NK-92 (cell line): ENCODE measurements at regions not wholly inside any gene's neighbourhood (a gene's known extent, or its start where the extent isn't known, plus 50 kb on each side); places are given as distances from the start of the nearest gene placed in this dataset.
"Not testable (repeated sequence)": the region's sequence is repeated elsewhere in the genome, so short reads cannot be mapped to it uniquely, and the experiment has no call there.

Experiments used
- DNase-seq: peaks from one replicate; lab custom pipeline; 2025; ENCODE audit not compliant: unreplicated experiment; lab: John Stamatoyannopoulos, UW

GRCh38 chr12:89875809-89876208 is 167.2 kb upstream of the ATP2B1 start:
- no peak for DNase-seq

- DNase-seq, result no peak
Measured at GRCh38 chr12:89875225-89875624, 166.6 kb upstream of the ATP2B1 start.

GRCh38 chr12:89874146-89874545 is 165.5 kb upstream of the ATP2B1 start:
- DNase-seq, result no peak

- no peak for DNase-seq
Measured at GRCh38 chr12:89873745-89874144, 165.1 kb upstream of the ATP2B1 start.

- DNase-seq, result no peak
Measured at GRCh38 chr12:89872922-89873630, 164.4 kb upstream of the ATP2B1 start.

- DNase-seq, result no peak
Measured at GRCh38 chr12:89870413-89871184, 162.0 kb upstream of the ATP2B1 start.

GRCh38 chr12:89867611-89868010 is 159.0 kb upstream of the ATP2B1 start:
- not testable (repeated sequence) for DNase-seq

- DNase-seq, result no peak
Measured at GRCh38 chr12:89864411-89864810, 155.8 kb upstream of the ATP2B1 start.

- DNase-seq, result no peak
Measured at GRCh38 chr12:89863968-89864367, 155.3 kb upstream of the ATP2B1 start.

- no peak for DNase-seq
Measured at GRCh38 chr12:89863493-89863938, 154.9 kb upstream of the ATP2B1 start.

- no peak for DNase-seq
Measured at GRCh38 chr12:89862511-89863445, 154.1 kb upstream of the ATP2B1 start.

GRCh38 chr12:89861086-89861485 is 152.4 kb upstream of the ATP2B1 start:
- no peak for DNase-seq

- no peak for DNase-seq
Measured at GRCh38 chr12:89859508-89860220, 151.0 kb upstream of the ATP2B1 start.

GRCh38 chr12:89858718-89859117 is 150.1 kb upstream of the ATP2B1 start:
- no peak for DNase-seq

- DNase-seq, result no peak
Measured at GRCh38 chr12:89857652-89858274, 149.1 kb upstream of the ATP2B1 start.

GRCh38 chr12:89856431-89856830 is 147.8 kb upstream of the ATP2B1 start:
- DNase-seq, result no peak

GRCh38 chr12:89848732-89849131 is 140.1 kb upstream of the ATP2B1 start:
- DNase-seq, result no peak

- no peak for DNase-seq
Measured at GRCh38 chr12:89846473-89847055, 137.9 kb upstream of the ATP2B1 start.

GRCh38 chr12:89845767-89846166 is 137.1 kb upstream of the ATP2B1 start:
- DNase-seq, result no peak

- DNase-seq, result no peak
Measured at GRCh38 chr12:89845366-89845765, 136.7 kb upstream of the ATP2B1 start.
